ENCODE measurements at regions not wholly inside any gene's neighbourhood (a gene's known extent, or its start where the extent isn't known, plus 50 kb on each side); places are given as distances from the start of the nearest gene placed in this dataset.

DNA sequence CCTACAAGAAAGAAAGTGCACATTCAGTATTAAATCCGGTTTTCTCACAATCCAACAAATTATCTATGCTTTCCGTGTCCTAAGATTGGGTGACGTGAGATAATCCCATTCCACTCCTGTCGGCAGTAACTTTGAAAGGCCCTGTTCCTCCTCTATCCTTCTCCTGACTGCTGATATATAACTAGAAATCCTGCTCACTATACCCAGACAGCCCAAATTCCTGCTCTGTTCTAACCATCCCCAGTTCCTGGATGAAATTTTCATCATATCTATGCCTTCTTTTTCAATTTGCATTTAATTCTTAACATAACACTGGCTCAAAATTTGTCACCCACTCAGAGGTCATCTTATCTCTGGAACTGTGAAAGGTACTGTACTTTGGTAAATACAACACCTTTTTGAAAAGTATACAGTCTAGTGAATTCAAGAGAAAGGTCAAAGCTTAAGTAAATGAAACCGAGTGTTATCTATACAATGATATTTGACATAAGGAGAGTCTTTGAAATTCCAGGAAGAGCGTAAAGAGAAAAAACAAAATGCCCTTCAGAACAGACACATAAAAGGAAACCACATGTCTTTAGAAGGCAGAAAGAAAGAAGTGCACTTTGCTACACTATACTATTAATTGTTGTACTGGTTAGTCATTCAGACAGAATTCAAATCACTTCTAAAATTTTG is 200.5 kb upstream of the NEGR1 start:
- peak; percentile 86 for ATAC-seq (ENCODE audit: insufficient read depth, low read depth)
- no peaks in the 10 kb centered on the region for H4K20me1 ChIP-seq (ENCODE audit: insufficient read depth, low read length)
- H3K9ac ChIP-seq (ENCODE audit: low read depth, low read length) = peak overlapping the region; percentile 20; the same call in 1 of the 2 replicates
- H3K4me1 ChIP-seq (ENCODE audit: insufficient read depth, low read length) = peaks cover 30% of the 10 kb centered on the region
- peak overlapping the region; percentile 66 for H3K27ac ChIP-seq (ENCODE audit: low read length)
- peak overlapping the region; percentile 60 for H2AFZ ChIP-seq (ENCODE audit: low read depth, low read length)
- no peak overlapping the region for H3K4me3 ChIP-seq (ENCODE audit: low read depth in 1 of 2, low read length in 2 of 2)
- peak overlapping the region; percentile 38 for H3K4me2 ChIP-seq (ENCODE audit: insufficient read depth, low read length)
- H3K79me2 ChIP-seq (ENCODE audit: insufficient read depth, low read length) = no peaks in the 10 kb centered on the region
- TF ChIP-seq, protein P1, sequence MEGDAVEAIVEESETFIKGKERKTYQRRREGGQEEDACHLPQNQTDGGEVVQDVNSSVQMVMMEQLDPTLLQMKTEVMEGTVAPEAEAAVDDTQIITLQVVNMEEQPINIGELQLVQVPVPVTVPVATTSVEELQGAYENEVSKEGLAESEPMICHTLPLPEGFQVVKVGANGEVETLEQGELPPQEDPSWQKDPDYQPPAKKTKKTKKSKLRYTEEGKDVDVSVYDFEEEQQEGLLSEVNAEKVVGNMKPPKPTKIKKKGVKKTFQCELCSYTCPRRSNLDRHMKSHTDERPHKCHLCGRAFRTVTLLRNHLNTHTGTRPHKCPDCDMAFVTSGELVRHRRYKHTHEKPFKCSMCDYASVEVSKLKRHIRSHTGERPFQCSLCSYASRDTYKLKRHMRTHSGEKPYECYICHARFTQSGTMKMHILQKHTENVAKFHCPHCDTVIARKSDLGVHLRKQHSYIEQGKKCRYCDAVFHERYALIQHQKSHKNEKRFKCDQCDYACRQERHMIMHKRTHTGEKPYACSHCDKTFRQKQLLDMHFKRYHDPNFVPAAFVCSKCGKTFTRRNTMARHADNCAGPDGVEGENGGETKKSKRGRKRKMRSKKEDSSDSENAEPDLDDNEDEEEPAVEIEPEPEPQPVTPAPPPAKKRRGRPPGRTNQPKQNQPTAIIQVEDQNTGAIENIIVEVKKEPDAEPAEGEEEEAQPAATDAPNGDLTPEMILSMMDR (IDR thresholded peaks at IDR 0.05; ENCODE audit: borderline replicate concordance, extremely low read depth, low read length, poor library complexity, severe bottlenecking) = no peak
- no peaks in the 10 kb centered on the region for H3K36me3 ChIP-seq (ENCODE audit: insufficient read depth, low read length)
- DNase-seq = no peak
- no peaks in the 10 kb centered on the region for H3K27me3 ChIP-seq (ENCODE audit: insufficient read depth, low read length, poor library complexity)
- H3K9me3 ChIP-seq (ENCODE audit: insufficient read depth, low read length, severe bottlenecking) = peaks cover 13% of the 10 kb centered on the region

DNA sequence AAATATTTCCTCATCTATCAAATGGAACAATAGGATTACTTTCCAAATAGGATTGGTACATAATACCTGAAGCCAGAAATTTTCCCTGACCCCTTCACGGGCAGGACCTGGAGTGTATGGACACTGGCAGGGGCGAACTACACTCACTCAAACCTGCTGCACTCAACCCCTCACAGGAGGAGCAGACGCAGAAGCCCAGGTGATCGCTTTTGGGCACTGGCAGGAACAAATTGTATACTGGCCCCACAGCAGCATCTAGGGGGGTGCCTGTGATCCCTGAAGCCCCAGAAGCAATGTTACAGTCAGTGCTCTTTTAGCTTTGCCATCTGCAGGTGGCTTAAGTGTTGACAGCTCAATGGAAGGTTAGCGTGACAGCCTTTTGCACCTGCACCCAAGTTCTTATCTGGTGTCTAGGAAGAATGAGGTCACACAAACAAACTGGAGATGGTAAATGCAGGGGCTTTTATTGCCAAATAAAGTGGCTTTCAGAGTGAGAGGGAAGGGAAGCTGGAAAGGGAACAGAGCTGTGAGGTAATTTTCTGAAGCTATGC is 199.2 kb upstream of the NEGR1 start:
- H3K27me3 ChIP-seq (ENCODE audit: insufficient read depth, low read length, poor library complexity) = no peaks in the 10 kb centered on the region
- ATAC-seq (ENCODE audit: insufficient read depth, low read depth) (peak; percentile 47; the same call in 2 of the 3 replicates), DNase-seq (peak; percentile 24)
- peaks cover 13% of the 10 kb centered on the region for H3K9me3 ChIP-seq (ENCODE audit: insufficient read depth, low read length, severe bottlenecking)
- H2AFZ ChIP-seq (ENCODE audit: low read depth, low read length) = no peak overlapping the region
- H3K4me1 ChIP-seq (ENCODE audit: insufficient read depth, low read length) = peaks cover 30% of the 10 kb centered on the region
- TF ChIP-seq, protein P1 (IDR thresholded peaks at IDR 0.05; ENCODE audit: borderline replicate concordance, extremely low read depth, low read length, poor library complexity, severe bottlenecking) = peak; percentile 17
- no peak for TF ChIP-seq EZH2 (IDR thresholded peaks at IDR 0.05; ENCODE audit: borderline replicate concordance, low read depth, low read length, severe bottlenecking)
- H3K36me3 ChIP-seq (ENCODE audit: insufficient read depth, low read length) = no peaks in the 10 kb centered on the region
- no peak overlapping the region for H3K4me2 ChIP-seq (ENCODE audit: insufficient read depth, low read length)
- H3K27ac ChIP-seq (ENCODE audit: low read length) = 0 out of 2 replicates have a peak overlapping the region, but pooled peaks have one; percentile 40
- H3K79me2 ChIP-seq (ENCODE audit: insufficient read depth, low read length) = no peaks in the 10 kb centered on the region
- H3K9ac ChIP-seq (ENCODE audit: low read depth, low read length) = no peak overlapping the region
- no peak overlapping the region for H3K4me3 ChIP-seq (ENCODE audit: low read depth in 1 of 2, low read length in 2 of 2)
- H4K20me1 ChIP-seq (ENCODE audit: insufficient read depth, low read length) = no peaks in the 10 kb centered on the region

GRCh38 chr1:72466376-72466775 is 184.0 kb upstream of the NEGR1 start:
- no peak for ATAC-seq (ENCODE audit: insufficient read depth, low read depth)
- TF ChIP-seq, protein P1 (IDR thresholded peaks at IDR 0.05; ENCODE audit: borderline replicate concordance, extremely low read depth, low read length, poor library complexity, severe bottlenecking) = no peak
- no peak for TF ChIP-seq EZH2 (IDR thresholded peaks at IDR 0.05; ENCODE audit: borderline replicate concordance, low read depth, low read length, severe bottlenecking)

More at GRCh38 chr1:72466376-72466775, 184.0 kb upstream of the NEGR1 start:
- H3K4me3 ChIP-seq (ENCODE audit: low read depth in 1 of 2, low read length in 2 of 2) = no peak overlapping the region
- H3K27ac ChIP-seq (ENCODE audit: low read length) = no peak overlapping the region
- H3K27me3 ChIP-seq (ENCODE audit: insufficient read depth, low read length, poor library complexity) = no peaks in the 10 kb centered on the region
- H3K79me2 ChIP-seq (ENCODE audit: insufficient read depth, low read length) = no peaks in the 10 kb centered on the region
- H4K20me1 ChIP-seq (ENCODE audit: insufficient read depth, low read length) = no peaks in the 10 kb centered on the region
- H3K4me1 ChIP-seq (ENCODE audit: insufficient read depth, low read length) = no peaks in the 10 kb centered on the region
- no peak overlapping the region for H3K9ac ChIP-seq (ENCODE audit: low read depth, low read length)
- no peak overlapping the region for H3K4me2 ChIP-seq (ENCODE audit: insufficient read depth, low read length)
- no peak overlapping the region for H2AFZ ChIP-seq (ENCODE audit: low read depth, low read length)
- H3K9me3 ChIP-seq (ENCODE audit: insufficient read depth, low read length, severe bottlenecking) = no peaks in the 10 kb centered on the region
- H3K36me3 ChIP-seq (ENCODE audit: insufficient read depth, low read length) = no peaks in the 10 kb centered on the region
- DNase-seq = no peak
